OCI-LY7 (cell line): ENCODE measurements at regions not wholly inside any gene's neighbourhood (a gene's known extent, or its start where the extent isn't known, plus 50 kb on each side); places are given as distances from the start of the nearest gene placed in this dataset.

Source experiments
- BruUV-seq: library from RNA; stranded (reverse); fragments of 400-500 nt; replicated peaks from 2 replicates; lab custom pipeline; 2021; lab: Mats Ljungman, UMichigan
- CTCF ChIA-PET: fragments of 300-600 bp; sonication (Branson Sonifier 250); formaldehyde crosslinking; loops from one replicate; lab custom pipeline; 2022; ENCODE audit warnings: antibody characterized with exemption; ENCODE audit not compliant: unreplicated experiment; lab: Charles Lee
- POLR2A ChIA-PET: fragments of 300-600 bp; sonication (Branson Sonifier 250); formaldehyde crosslinking; loops from one replicate; lab custom pipeline; 2022; ENCODE audit warnings: antibody characterized with exemption; lab: Charles Lee
- DNase-seq: peaks from one replicate; pipeline ENCODE4 v3.0.0-alpha.2; 2015; ENCODE audit warnings: low spot score
- H2AFZ ChIP-seq: fragments of 200-600 bp; sonication (generic), shearing (Covaris generic); 2 replicates; pipeline ENCODE4 v1.6.1; 2014; ENCODE audit warnings: mild to moderate bottlenecking, antibody characterized with exemption, low read length, moderate library complexity
- H3K27ac ChIP-seq: fragments of 200-600 bp; sonication (generic); 2 replicates; pipeline ENCODE4 v1.5.1; 2014; ENCODE audit warnings: mixed run types, low read depth, mild to moderate bottlenecking, moderate library complexity, low read length, inconsistent platforms; ENCODE audit not compliant: poor library complexity, severe bottlenecking
- H3K36me3 ChIP-seq: fragments of 200-600 bp; sonication (generic); 2 replicates; pipeline ENCODE4 v1.6.1; 2014; ENCODE audit warnings: mild to moderate bottlenecking, antibody characterized with exemption, low read length, moderate library complexity, mixed read lengths; ENCODE audit not compliant: insufficient read depth
- H3K4me1 ChIP-seq: fragments of 200-600 bp; sonication (generic); 2 replicates; pipeline ENCODE4 v1.5.1; 2014; ENCODE audit warnings: mild to moderate bottlenecking, low read length; ENCODE audit not compliant: insufficient read depth, poor library complexity, severe bottlenecking
- H3K4me2 ChIP-seq: fragments of 200-600 bp; sonication (generic); 2 replicates; pipeline ENCODE4 v1.6.1; 2014; ENCODE audit warnings: mild to moderate bottlenecking, low read length
- H3K4me3 ChIP-seq: fragments of 200-600 bp; sonication (generic); 2 replicates; pipeline ENCODE4 v1.5.1; 2014; ENCODE audit warnings: mild to moderate bottlenecking, low read depth, low read length; ENCODE audit not compliant: poor library complexity, severe bottlenecking
- H3K79me2 ChIP-seq: fragments of 200-600 bp; sonication (generic); 2 replicates; pipeline ENCODE4 v1.6.1; 2016; ENCODE audit warnings: low read depth, mild to moderate bottlenecking, low read length, moderate library complexity, mixed read lengths; ENCODE audit not compliant: insufficient read depth
- H3K9me2 ChIP-seq: fragments of 200-600 bp; sonication (generic); 2 replicates; pipeline ENCODE4 v1.6.1; 2016; ENCODE audit warnings: mild to moderate bottlenecking, low read length, mixed read lengths; ENCODE audit not compliant: insufficient read depth
- H3K9me3 ChIP-seq: fragments of 200-600 bp; sonication (generic); 2 replicates; pipeline ENCODE4 v1.6.1; 2014; ENCODE audit warnings: mild to moderate bottlenecking, mixed run types, low read length, mixed read lengths
- H4K20me1 ChIP-seq: fragments of 200-600 bp; sonication (generic); 2 replicates; pipeline ENCODE4 v1.6.1; 2014; ENCODE audit warnings: mild to moderate bottlenecking, antibody characterized with exemption, low read length, moderate library complexity, mixed read lengths; ENCODE audit not compliant: insufficient read depth
- CTCF ChIP-seq: fragments of 200-600 bp; sonication (generic); conservative IDR thresholded peaks from 2 replicates; pipeline ENCODE4 v1.5.1; 2014; ENCODE audit warnings: mild to moderate bottlenecking, antibody characterized with exemption, low read length, moderate library complexity, mixed read lengths
- EZH2phosphoT487 ChIP-seq: fragments of 200-600 bp; sonication (generic); IDR thresholded peaks from 2 replicates; pipeline ENCODE4 v1.6.1; 2018; ENCODE audit warnings: low read depth, borderline replicate concordance, mild to moderate bottlenecking, mixed run types, antibody characterized with exemption, low read length, moderate library complexity, mixed read lengths
- intact Hi-C: fragments of 100-400 bp; cut with micrococcal nuclease; formaldehyde crosslinking; loops from one replicate; pipeline ENCODE4 v1.10.0; 2022; ENCODE audit not compliant: unreplicated experiment

GRCh38 chr13:68173111-68173510, 943.0 kb upstream of the PCDH9 start:
- H3K4me1 ChIP-seq, result no peaks in the 10 kb centered on the region
- intact Hi-C loops, result no loop called here
- no peak for DNase-seq
- no peaks in the 10 kb centered on the region for H3K36me3 ChIP-seq
- H3K9me3 ChIP-seq, result no peaks in the 10 kb centered on the region
- ChIA-PET POLR2A (interaction anchor here (0.5 kb wide), 1 partner anchor 273 kb away, joined by 7 read pairs; no protein-coding TSS in a partner anchor), CTCF (no interaction called here)
- no peaks in the 10 kb centered on the region for H3K9me2 ChIP-seq
- no peak overlapping the region for H3K4me2 ChIP-seq
- H2AFZ ChIP-seq, result no peak overlapping the region
- TF ChIP-seq EZH2phosphoT487 (no peak), CTCF (no peak)
- BruUV-seq, result no TSS peak
- H3K4me3 ChIP-seq, result no peak overlapping the region
- H3K27ac ChIP-seq, result no peak overlapping the region
- H4K20me1 ChIP-seq, result no peaks in the 10 kb centered on the region
- no peaks in the 10 kb centered on the region for H3K79me2 ChIP-seq

- Histone ChIP-seq H3K4me3 (no peak overlapping the region), H3K36me3 (no peaks in the 10 kb centered on the region), H3K27ac (no peak overlapping the region), H3K9me3 (no peaks in the 10 kb centered on the region), H3K79me2 (no peaks in the 10 kb centered on the region), H3K9me2 (no peaks in the 10 kb centered on the region), H2AFZ (no peak overlapping the region), H4K20me1 (no peaks in the 10 kb centered on the region), H3K4me1 (no peaks in the 10 kb centered on the region), H3K4me2 (no peak overlapping the region)
- ChIA-PET POLR2A (interaction anchor here (0.5 kb wide), 1 partner anchor 1655 kb away, joined by 3 read pairs; no protein-coding TSS in a partner anchor), CTCF (no interaction called here)
- TF ChIP-seq CTCF (no peak), EZH2phosphoT487 (no peak)
- no peak for DNase-seq
- no TSS peak for BruUV-seq
- intact Hi-C loops, result no loop called here
These were observed 940.8 kb upstream of the PCDH9 start for GRCh38 chr13:68170961-68171360.

GRCh38 chr13:68168448-68168847, 938.3 kb upstream of the PCDH9 start:
- Histone ChIP-seq H3K79me2 (no peaks in the 10 kb centered on the region), H3K9me3 (no peaks in the 10 kb centered on the region), H3K4me1 (no peaks in the 10 kb centered on the region), H3K4me3 (no peak overlapping the region), H2AFZ (no peak overlapping the region), H3K27ac (no peak overlapping the region), H4K20me1 (no peaks in the 10 kb centered on the region), H3K4me2 (no peak overlapping the region), H3K36me3 (no peaks in the 10 kb centered on the region), H3K9me2 (no peaks in the 10 kb centered on the region)
- TF ChIP-seq EZH2phosphoT487 (no peak), CTCF (no peak)
- CTCF ChIA-PET, result no interaction called here
- no TSS peak for BruUV-seq
- no peak for DNase-seq
- POLR2A ChIA-PET, result no interaction called here
- intact Hi-C loops, result no loop called here
